Astrocyte of the spinal cord (primary cell): ENCODE measurements at regions not wholly inside any gene's neighbourhood (a gene's known extent, or its start where the extent isn't known, plus 50 kb on each side); places are given as distances from the start of the nearest gene placed in this dataset.

Source experiments
- DNase-seq: peaks from one replicate; pipeline ENCODE4 v3.0.0; 2011; ENCODE audit warnings: low read depth, low spot score
- H3K4me3 ChIP-seq: 2 replicates; pipeline ENCODE4 v1.5.1; 2011; ENCODE audit warnings: low read depth, mild to moderate bottlenecking, low read length, moderate library complexity
- in situ Hi-C: cut with HindIII; loops from 2 replicates; pipeline ENCODE4 v1.10.0; 2017; ENCODE audit warnings: low sequenced_read_pairs
- TF ChIP-seq, protein P1 (sequence below): IDR thresholded peaks from 2 replicates; pipeline ENCODE4 v1.5.1; 2012; ENCODE audit warnings: low read depth, mild to moderate bottlenecking, low read length, inconsistent platforms

DNA sequence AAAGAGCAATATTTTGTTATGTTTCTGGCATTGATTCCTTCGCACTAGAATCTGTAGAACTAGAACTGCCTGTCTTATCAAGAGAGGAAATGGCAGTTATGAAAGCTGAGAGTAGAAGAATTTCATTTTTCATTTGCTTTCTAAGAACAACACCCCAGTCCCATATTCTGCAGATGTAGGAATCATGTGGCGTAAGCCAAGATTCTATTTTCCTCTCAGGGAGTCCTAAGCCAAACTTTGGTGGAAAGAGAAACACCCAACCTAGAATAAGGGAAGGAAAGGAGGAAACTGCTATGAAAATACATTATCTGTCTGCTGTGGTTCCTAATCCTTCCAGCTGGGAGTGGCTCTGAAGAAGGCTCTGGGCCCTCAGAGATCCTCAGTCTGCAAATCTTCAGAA is 1176.9 kb upstream of the C9orf72 start:
- H3K4me3 ChIP-seq, result no peak overlapping the region
- TF ChIP-seq, protein P1, sequence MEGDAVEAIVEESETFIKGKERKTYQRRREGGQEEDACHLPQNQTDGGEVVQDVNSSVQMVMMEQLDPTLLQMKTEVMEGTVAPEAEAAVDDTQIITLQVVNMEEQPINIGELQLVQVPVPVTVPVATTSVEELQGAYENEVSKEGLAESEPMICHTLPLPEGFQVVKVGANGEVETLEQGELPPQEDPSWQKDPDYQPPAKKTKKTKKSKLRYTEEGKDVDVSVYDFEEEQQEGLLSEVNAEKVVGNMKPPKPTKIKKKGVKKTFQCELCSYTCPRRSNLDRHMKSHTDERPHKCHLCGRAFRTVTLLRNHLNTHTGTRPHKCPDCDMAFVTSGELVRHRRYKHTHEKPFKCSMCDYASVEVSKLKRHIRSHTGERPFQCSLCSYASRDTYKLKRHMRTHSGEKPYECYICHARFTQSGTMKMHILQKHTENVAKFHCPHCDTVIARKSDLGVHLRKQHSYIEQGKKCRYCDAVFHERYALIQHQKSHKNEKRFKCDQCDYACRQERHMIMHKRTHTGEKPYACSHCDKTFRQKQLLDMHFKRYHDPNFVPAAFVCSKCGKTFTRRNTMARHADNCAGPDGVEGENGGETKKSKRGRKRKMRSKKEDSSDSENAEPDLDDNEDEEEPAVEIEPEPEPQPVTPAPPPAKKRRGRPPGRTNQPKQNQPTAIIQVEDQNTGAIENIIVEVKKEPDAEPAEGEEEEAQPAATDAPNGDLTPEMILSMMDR, result no peak
- in situ Hi-C loops, result no loop called here
- DNase-seq, result no peak

DNA sequence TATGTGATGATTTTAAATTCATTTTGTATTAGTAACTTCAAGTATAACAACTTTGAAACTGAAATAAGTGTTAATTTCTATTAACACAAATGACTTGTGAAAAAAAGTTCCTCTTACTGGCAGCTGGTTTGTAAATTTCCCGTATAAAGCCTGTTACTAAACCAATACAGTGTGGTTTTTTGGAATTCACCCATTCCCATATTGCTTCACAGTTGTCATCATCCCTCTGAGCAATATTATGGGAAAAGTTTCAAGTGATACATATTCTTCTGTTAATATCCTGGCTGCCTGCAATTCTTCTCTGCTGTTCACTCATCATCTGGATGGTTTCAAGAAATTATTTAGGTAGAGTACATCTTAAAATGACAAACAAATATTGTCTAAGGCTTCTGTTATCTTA is 1185.1 kb upstream of the C9orf72 start:
- in situ Hi-C loops, result no loop called here
- no peak for DNase-seq

DNA sequence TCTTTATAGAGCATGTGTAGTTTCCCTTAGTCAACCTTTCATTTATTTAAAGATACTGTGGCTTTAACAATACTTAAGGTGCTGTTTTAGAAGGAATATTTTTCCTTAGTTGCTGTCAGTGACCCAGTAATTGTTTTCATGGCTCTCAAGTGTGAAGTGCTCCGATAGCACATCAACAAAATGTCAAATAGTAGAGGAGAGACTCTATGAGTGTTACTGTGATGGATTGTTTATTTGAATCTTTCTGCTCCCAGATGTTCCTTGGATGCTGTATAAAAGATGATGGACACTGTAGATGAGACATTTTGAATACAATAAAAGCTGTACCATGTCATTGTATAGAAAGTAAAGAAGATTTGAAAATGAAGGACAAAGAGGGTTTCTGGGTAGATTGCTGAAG is 1185.7 kb upstream of the C9orf72 start:
- H3K4me3 ChIP-seq, result no peak overlapping the region
- in situ Hi-C loops, result no loop called here
- DNase-seq, result no peak
- TF ChIP-seq, protein P1, result no peak

More for the DNA sequence above, 1185.1 kb upstream of the C9orf72 start:
- TF ChIP-seq, protein P1, result no peak
- no peak overlapping the region for H3K4me3 ChIP-seq

DNA sequence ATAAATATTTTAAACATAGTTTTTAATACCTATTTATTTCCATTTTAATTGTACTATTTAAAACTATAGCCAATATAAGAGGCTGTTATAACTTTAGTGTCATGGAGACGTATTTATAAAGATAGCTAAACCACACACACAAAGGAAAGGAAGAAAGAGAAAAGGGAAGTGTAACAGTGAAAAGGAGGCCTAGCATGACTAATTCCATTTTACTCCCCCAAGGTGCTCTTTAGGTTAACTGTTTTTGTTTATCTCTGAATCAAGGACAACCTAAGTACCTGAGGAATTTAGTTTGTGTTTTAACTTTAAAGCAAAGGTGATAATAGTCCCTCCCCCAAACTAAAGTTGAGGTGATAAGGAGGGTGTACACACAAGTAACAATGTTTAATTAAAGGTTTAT is 1188.9 kb upstream of the C9orf72 start:
- in situ Hi-C loops, result no loop called here
- TF ChIP-seq, protein P1, result no peak
- no peak overlapping the region for H3K4me3 ChIP-seq
- no peak for DNase-seq

DNA sequence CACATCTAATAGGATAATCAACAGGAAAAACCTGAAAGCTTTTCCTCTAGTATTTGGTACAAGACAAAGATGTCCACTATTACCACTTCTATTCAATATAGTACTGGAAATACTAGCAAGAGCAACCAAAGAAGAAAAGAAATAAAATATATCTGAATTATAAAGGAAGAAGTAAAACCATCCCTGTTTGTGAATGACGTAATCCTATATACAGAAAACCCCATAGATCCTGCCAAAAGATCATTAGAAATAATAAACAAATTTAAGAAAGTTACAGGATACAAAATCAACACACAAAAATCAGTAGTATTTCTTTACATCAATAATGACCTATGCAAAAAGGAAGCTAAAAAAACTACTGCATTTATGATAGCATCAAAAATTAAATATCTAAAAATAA is 1191.3 kb upstream of the C9orf72 start:
- H3K4me3 ChIP-seq, result no peak overlapping the region
- TF ChIP-seq, protein P1, result no peak
- no peak for DNase-seq
- in situ Hi-C loops, result no loop called here

DNA sequence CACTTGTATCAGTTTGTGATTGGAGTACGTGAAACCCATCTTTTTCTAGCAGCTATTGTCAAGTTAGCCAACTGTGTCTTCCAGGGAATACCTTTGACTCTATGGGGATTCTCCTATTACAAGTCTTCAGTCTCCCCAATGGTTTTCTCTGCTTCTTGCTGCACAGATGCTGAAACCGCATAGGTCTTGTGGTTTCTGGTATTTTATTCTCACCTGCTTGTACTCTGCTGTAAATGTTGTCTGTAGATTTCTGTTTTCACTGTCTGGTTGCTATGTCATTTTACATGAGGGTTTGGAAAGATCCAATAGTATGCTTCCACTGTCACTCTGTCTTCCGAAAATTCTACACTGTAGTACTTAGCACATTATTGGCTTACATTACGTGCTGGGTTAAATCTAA is 1196.9 kb upstream of the C9orf72 start:
- TF ChIP-seq, protein P1, result no peak
- in situ Hi-C loops, result no loop called here
- DNase-seq, result no peak
- no peak overlapping the region for H3K4me3 ChIP-seq

DNA sequence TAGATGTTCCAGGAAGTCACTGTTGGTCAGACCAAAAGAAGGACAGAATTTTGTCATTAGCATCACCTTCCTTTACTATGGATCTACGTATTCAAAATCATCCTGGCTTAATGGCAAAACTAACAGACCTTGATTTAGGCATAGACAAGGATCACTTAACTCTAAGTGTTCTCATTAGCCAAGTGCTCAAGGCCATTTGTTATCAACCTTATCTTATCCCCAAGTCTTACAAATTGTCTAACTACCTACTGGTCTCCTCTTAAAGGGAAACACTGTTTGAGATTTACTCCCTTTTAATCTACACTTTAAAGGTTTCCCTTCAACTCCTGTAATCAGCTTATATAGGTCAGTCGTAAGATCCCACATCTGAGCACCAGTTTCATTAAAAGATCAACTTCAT is 1197.5 kb upstream of the C9orf72 start:
- TF ChIP-seq, protein P1, result no peak
- in situ Hi-C loops, result no loop called here
- no peak for DNase-seq

More for the DNA sequence above, 1197.5 kb upstream of the C9orf72 start:
- H3K4me3 ChIP-seq, result no peak overlapping the region
